NCI-H146 (cell line): ENCODE measurements at regions not wholly inside any gene's neighbourhood (a gene's known extent, or its start where the extent isn't known, plus 50 kb on each side); places are given as distances from the start of the nearest gene placed in this dataset.

Source experiments
- DNase-seq: peaks from one replicate; lab custom pipeline; 2025; lab: John Stamatoyannopoulos, UW

DNA sequence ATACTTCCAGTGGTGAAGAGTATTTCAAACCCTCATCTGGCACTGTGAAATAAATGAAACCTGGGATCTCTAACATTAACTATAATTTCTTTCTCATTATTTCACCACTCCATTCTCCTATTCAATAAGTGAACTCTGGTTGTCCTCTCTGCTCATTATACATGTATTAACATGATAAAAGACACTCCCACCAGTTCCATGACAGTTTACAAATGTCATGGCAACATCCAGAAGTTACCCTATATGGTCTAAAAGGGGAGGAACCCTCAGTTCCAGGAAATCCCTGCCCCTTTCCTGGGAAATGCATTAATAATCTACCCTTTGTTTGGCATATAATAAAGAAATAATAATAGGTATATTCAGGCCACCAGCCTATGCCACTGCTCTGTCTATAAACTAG lies 62.7 kb upstream of the BRINP3 start:
- no peak for DNase-seq

DNA sequence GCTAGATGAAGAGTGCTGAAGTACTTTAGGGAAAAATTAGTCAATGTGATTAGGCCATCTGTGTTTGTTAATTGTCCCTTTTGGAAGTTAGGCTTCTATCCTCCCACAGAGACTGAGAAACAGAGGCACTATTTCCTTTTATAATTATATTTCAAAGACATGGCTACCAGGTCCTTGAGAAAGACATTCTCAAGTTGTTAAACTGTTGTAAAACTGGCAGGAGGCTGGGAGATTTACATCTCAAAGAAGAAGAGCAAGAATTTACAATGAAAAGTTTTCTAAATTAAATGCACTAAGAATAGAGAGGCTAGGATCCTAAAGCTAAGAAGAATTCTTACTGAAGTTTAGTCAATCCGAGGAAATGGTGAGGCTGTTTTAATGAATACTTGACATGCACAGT lies 74.0 kb upstream of the BRINP3 start:
- DNase-seq, result no peak

DNA sequence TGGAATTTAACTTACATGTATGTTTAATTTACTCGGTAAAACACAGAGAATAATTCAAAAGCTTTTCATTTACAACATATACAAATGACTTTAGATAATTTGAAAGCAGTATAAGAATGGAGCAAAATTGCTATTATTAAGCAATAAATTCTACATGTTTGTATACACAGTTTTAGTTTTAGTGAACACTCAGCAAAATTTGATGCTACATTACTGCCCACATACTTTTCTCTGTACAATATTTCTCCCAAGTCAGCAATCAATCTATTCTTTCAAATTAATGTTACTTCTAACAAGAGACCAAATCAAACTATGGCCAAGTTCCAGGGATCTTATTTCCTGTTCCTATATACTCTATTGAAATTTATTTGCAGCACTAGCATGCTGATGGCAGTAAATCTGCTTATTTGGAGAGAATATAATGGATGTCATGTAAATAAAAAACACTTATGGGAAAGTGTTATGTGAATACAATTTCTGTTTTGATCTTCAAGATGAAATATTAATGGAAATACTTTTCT lies 82.6 kb upstream of the BRINP3 start:
- DNase-seq, result no peak

DNA sequence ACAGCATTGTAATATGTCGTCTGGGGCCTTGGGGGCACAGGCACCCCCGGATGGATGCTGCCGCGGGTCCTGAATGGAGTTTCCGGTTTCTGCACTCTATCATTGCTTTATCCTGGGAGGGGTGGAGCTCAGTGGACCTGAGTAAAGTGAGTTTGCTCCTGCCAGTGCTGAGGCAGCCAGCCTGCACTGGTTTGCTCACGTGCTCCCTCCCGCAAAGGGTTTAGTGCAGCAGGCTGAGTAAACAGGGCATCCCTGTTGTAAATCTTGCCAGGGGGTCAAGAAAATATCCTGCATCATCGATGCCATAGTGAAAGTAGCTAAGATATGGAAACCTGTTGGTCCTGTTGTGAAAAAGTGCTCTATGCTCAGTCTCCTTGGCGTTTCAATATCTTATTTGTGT lies 85.6 kb upstream of the BRINP3 start:
- no peak for DNase-seq

- no peak for DNase-seq
Measured at GRCh38 chr1:190564117-190564516, 86.5 kb upstream of the BRINP3 start.

DNA sequence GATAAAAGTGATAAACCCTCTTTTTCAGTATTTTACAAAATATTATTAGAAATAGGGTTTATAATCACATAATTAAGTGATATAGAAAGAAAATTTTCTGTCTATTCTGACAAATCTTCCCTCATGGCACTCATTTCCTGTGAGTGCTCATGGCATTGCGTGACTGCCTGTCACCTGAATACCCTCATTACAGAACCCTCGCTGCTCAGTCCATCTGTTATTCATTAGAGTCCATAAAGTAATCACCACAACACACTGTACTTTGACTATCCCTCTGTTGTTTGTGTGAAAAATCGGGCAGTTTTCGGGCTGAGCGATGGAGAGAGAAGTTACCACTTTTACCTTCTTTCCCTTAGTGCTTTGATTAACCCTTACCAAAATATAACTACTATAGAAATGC lies 100.4 kb upstream of the BRINP3 start:
- peak; percentile 18 for DNase-seq

GRCh38 chr1:190578526-190578925 lies 100.9 kb upstream of the BRINP3 start:
- no peak for DNase-seq

DNA sequence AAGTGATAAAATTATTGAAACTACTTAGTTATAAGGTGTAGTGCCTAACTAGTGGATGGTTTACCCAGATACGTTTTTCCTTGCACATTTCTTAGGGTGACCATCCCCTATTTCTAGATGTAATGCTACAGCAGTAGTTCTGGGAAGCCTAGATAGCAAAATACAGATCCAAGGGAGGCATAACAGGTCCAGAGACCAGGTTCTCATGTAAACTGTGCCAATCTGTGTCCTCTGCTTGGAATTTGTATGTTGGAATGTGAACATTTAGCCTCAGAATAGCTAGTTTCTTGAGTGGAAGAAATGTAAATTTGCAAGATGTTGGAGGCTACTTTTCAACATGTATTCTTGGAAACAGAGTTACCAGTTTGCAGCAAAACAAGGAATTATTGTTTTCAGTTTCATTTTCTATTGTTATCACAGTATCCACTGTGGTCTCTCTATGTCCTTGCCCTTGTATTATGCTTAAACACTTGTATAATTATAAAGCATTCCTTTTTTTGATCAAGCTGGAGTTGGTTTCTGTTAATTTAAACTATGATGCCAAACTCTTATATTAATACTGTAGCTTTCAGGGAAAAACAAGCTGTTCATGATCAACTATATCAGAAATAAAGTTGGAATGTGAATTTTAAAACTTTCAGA lies 102.0 kb upstream of the BRINP3 start:
- no peak for DNase-seq

DNA sequence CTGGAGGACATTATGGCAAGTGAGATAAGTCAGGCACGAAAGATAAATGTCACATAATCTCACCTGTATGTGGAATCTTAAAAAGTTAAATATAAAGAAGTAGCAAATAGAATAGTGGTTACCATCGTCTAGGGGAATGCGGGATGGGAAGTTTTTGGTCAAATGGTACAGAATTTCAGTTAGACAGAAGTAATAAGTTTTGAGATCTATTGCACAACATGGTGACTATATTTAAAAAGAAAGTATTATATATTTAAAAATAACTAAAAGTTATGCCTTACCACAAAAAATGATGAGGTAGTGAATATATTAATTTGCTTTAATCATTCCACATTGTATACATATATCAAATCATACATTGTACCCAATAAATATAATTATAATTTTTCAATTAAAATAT lies 106.2 kb upstream of the BRINP3 start:
- no peak for DNase-seq

- no peak for DNase-seq
Measured at GRCh38 chr1:190588424-190588823, 110.8 kb upstream of the BRINP3 start.

GRCh38 chr1:190595438-190595837 lies 117.8 kb upstream of the BRINP3 start:
- no peak for DNase-seq

DNA sequence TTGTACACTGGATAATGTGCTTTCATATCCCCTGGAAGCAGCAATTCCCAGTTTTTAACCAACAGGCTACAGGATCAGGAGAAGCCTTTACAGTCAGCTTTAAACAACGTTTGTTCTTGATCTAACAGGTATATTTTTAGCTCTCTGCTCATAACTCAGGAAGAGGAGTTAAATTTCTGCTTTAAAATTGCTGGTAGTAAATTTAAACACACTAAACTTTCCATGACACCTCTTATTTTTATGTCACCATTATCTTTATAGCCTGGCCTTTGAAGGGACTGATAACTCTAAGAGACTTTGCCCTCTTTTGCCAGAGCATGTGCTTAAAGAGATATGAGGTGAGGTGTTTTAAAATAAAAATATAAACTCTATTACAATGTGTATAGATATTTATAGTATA lies 119.6 kb upstream of the BRINP3 start:
- DNase-seq, result no peak

GRCh38 chr1:190599670-190600069 lies 122.0 kb upstream of the BRINP3 start:
- DNase-seq, result no peak

- no peak for DNase-seq
Measured at GRCh38 chr1:190602325-190602724, 124.7 kb upstream of the BRINP3 start.

- DNase-seq, result no peak
Measured at GRCh38 chr1:190608282-190608681, 130.6 kb upstream of the BRINP3 start.

- no peak for DNase-seq
Measured at GRCh38 chr1:190615818-190616217, 138.2 kb upstream of the BRINP3 start.

DNA sequence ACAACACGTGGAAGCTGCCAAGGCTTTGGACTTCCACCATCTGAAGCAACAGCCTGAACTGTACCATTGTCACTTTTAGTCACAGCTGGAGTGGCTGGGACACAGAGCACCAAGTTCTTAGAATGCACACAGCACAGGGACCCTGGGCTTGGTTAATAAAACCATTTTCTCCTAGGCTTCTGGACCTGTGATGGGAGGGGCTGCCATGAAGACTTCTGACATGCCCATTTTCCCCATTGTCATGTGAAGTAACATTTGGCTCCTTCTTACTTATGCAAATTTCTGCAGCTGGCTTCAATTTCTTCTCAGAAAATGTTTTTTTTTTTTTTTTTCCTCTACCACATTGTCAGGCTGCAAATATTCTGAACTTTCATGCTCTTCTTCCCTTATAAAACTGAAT lies 138.6 kb upstream of the BRINP3 start:
- DNase-seq, result no peak

GRCh38 chr1:190619724-190620123 lies 142.1 kb upstream of the BRINP3 start:
- DNase-seq, result no peak

- DNase-seq, result no peak
Measured at GRCh38 chr1:190633488-190633887, 155.8 kb upstream of the BRINP3 start.

DNA sequence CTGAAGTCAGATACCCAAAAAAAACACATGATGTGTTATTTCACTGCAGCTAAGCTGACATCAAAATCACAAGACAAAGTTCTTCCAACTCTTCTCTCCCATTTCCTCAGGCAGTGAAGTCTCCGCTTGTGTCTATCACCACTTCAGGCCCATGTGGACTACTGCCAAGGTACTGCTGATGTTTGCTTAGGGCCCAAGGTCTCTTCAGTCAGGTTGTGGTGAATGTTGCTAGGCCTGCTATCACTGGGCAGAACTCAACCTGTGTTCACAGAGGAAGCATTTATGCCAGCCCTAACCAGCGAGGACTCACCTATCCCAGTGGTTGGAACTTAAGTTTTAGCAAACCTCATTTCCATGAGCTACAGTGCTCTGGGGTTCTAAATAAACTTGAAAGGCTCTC lies 156.5 kb upstream of the BRINP3 start:
- no peak for DNase-seq

GRCh38 chr1:190649553-190649952 lies 171.9 kb upstream of the BRINP3 start:
- DNase-seq, result no peak

- DNase-seq, result no peak
Measured at GRCh38 chr1:190658907-190659306, 181.2 kb upstream of the BRINP3 start.

DNA sequence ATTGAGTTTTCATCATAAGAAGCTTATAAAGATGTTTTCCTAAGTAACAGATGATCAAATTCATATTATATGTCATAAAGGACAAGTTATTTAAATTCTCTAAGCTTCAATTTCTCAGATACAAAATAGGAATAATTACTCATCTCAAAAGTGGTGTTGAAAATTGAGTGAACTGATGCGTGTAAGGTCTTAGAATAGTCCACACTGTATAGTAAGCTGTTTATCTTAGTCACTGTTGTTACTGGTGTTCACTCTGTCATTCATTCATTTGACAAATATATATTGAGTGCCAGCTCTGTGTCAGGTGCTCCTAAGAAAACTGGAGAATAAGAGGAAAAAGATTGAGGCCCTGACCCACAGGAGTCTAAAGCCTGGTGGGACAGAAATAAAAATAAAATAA lies 186.3 kb upstream of the BRINP3 start:
- no peak for DNase-seq

GRCh38 chr1:190665045-190665444 lies 187.4 kb upstream of the BRINP3 start:
- no peak for DNase-seq
